SK-N-SH (cell line): ENCODE measurements at regions not wholly inside any gene's neighbourhood (a gene's known extent, or its start where the extent isn't known, plus 50 kb on each side); places are given as distances from the start of the nearest gene placed in this dataset.

ENCODE experiments used
- CTCF ChIA-PET: fragments of 300-600, 350-600 bp; formaldehyde crosslinking; extraction: SDS; loops from one replicate; lab custom pipeline; 2021; lab: Yijun Ruan, JAX
- POLR2A ChIA-PET: fragments of 350-600 bp; sonication (Branson Sonifier 250); formaldehyde crosslinking; extraction: SDS; loops from one replicate; lab custom pipeline; 2020; ENCODE audit warnings: antibody characterized with exemption, inconsistent platforms; lab: Yijun Ruan, JAX
- DNase-seq: peaks from one replicate; pipeline ENCODE4 v3.0.0; 2012
- H2AFZ ChIP-seq: fragments of 200-600 bp; sonication (generic); 2 replicates; pipeline ENCODE4 v1.8.1; 2016; ENCODE audit warnings: antibody characterized with exemption, mild to moderate bottlenecking, low read depth
- H3F3A ChIP-seq: fragments of 200-600 bp; sonication (generic); replicated peaks from 2 replicates; pipeline ENCODE3; 2016; ENCODE audit warnings: antibody characterized with exemption, mild to moderate bottlenecking; ENCODE audit not compliant: insufficient read depth
- H3K27ac ChIP-seq, 2 experiments: fragments of 200-500 bp in 1 of 2; fragments of 200-600 bp in 1 of 2; sonication (Bioruptor generic) in 1 of 2; sonication (generic), shearing (Covaris generic) in 1 of 2; 2 replicates each; pipeline versions ENCODE4 v1.5.1 to v1.6.1; 2014 to 2016; ENCODE audit warnings: low read depth in 2 of 2, inconsistent platforms in 1 of 2, low read length in 1 of 2, mild to moderate bottlenecking in 1 of 2, mixed read lengths in 1 of 2
- H3K27me3 ChIP-seq: fragments of 200-600 bp; sonication (generic), shearing (Covaris generic); 2 replicates; pipeline ENCODE4 v1.6.1; 2016; ENCODE audit warnings: mixed run types; ENCODE audit not compliant: insufficient read depth
- H3K36me3 ChIP-seq, 2 experiments: fragments of 200-500 bp in 1 of 2; fragments of 200-600 bp in 1 of 2; sonication (Bioruptor generic) in 1 of 2; sonication (generic) in 1 of 2; replicated peaks in 1 of 2; 2 replicates each; pipeline versions ENCODE3 to v1.5.1; 2014 to 2016; ENCODE audit warnings: low read length in 1 of 2, mild to moderate bottlenecking in 1 of 2; ENCODE audit not compliant: insufficient read depth in 2 of 2, control insufficient read depth in 1 of 2
- H3K4me1 ChIP-seq, 2 experiments: fragments of 200-500 bp in 1 of 2; fragments of 200-600 bp in 1 of 2; sonication (Bioruptor generic) in 1 of 2; sonication (generic), shearing (Covaris generic) in 1 of 2; 2 replicates each; pipeline versions ENCODE4 v1.5.1 to v1.6.1; 2014 to 2016; ENCODE audit warnings: low read depth in 1 of 2, low read length in 1 of 2, mixed run types in 1 of 2; ENCODE audit not compliant: insufficient read depth in 2 of 2, control insufficient read depth in 1 of 2
- H3K4me2 ChIP-seq: fragments of 200-600 bp; sonication (generic), shearing (Covaris generic); 2 replicates; pipeline ENCODE4 v1.6.1; 2017; ENCODE audit warnings: mixed run types
- H3K4me3 ChIP-seq, 2 experiments: fragments of 200-500 bp in 1 of 2; fragments of 200-600 bp in 1 of 2; sonication (Bioruptor generic) in 1 of 2; sonication (generic), shearing (Covaris generic) in 1 of 2; 2 replicates each; pipeline versions ENCODE4 v1.5.1 to v1.8.1; 2014 to 2016; ENCODE audit warnings: low read depth in 2 of 2, inconsistent platforms in 1 of 2, low read length in 1 of 2, mild to moderate bottlenecking in 1 of 2, mixed read lengths in 1 of 2, moderate library complexity in 1 of 2
- H3K79me2 ChIP-seq: fragments of 200-600 bp; sonication (generic); 2 replicates; pipeline ENCODE4 v1.8.1; 2017; ENCODE audit warnings: mild to moderate bottlenecking; ENCODE audit not compliant: insufficient read depth
- H3K9ac ChIP-seq: fragments of 200-600 bp; sonication (generic); 2 replicates; pipeline ENCODE4 v1.6.1; 2017; ENCODE audit warnings: mixed run types
- H3K9me2 ChIP-seq: fragments of 200-600 bp; sonication (generic); 2 replicates; pipeline ENCODE4 v1.6.1; 2017; ENCODE audit warnings: mixed run types
- H3K9me3 ChIP-seq: fragments of 200-600 bp; sonication (generic); 2 replicates; pipeline ENCODE4 v1.6.1; 2017; ENCODE audit warnings: mixed run types, mild to moderate bottlenecking, moderate library complexity
- H4K20me1 ChIP-seq: fragments of 200-600 bp; sonication (generic); 2 replicates; pipeline ENCODE4 v1.6.1; 2017; ENCODE audit warnings: mild to moderate bottlenecking, mixed run types; ENCODE audit not compliant: insufficient read depth
- CHD2 ChIP-seq: fragments of 150-350 bp; IDR thresholded peaks from 2 replicates; pipeline ENCODE4 v1.6.1; 2018; ENCODE audit warnings: low read length; ENCODE audit not compliant: partially characterized antibody
- FOSL2 ChIP-seq: IDR thresholded peaks from 2 replicates; pipeline ENCODE4 v1.4.0; 2012; ENCODE audit warnings: low read depth, mild to moderate bottlenecking, moderate library complexity, borderline replicate concordance
- FOXJ3 ChIP-seq: sonication (generic); formaldehyde crosslinking; IDR thresholded peaks from 2 replicates; pipeline ENCODE4 v1.5.1; 2020; ENCODE audit warnings: mild to moderate bottlenecking, missing genetic modification reagents
- GABPA ChIP-seq: IDR thresholded peaks from 2 replicates; pipeline ENCODE4 v1.4.0; 2012; ENCODE audit warnings: low read depth, mild to moderate bottlenecking
- GATA2 ChIP-seq: sonication (generic); formaldehyde crosslinking; IDR thresholded peaks from 2 replicates; pipeline ENCODE4 v1.5.0; 2020; ENCODE audit warnings: mild to moderate bottlenecking, missing genetic modification reagents
- MXI1 ChIP-seq: IDR thresholded peaks from 2 replicates; pipeline ENCODE4 v1.6.1; 2012; ENCODE audit warnings: mild to moderate bottlenecking, low read depth, low read length, improper control_type of control experiment
- RAD21 ChIP-seq: IDR thresholded peaks from 2 replicates; pipeline ENCODE4 v1.6.1; 2012; ENCODE audit warnings: mild to moderate bottlenecking, low read length
- RFX5 ChIP-seq: IDR thresholded peaks from 2 replicates; pipeline ENCODE4 v1.6.1; 2012; ENCODE audit warnings: mild to moderate bottlenecking, improper control_type of control experiment, low read length
- SIN3A ChIP-seq: IDR thresholded peaks from 2 replicates; pipeline ENCODE4 v1.6.1; 2012; ENCODE audit warnings: low read depth, mild to moderate bottlenecking, low read length, moderate library complexity, borderline replicate concordance
- TCF12 ChIP-seq: IDR thresholded peaks from 2 replicates; pipeline ENCODE4 v1.4.0; 2012
- TEAD4 ChIP-seq: IDR thresholded peaks from 2 replicates; pipeline ENCODE4 v1.4.0; 2012; ENCODE audit warnings: mild to moderate bottlenecking, borderline replicate concordance; ENCODE audit not compliant: insufficient read depth
- YY1 ChIP-seq: IDR thresholded peaks from 2 replicates; pipeline ENCODE4 v1.4.0; 2012; ENCODE audit warnings: low read depth, mild to moderate bottlenecking
- WGBS: methylation state at CpG from one replicate; pipeline ENCODE4 v1.1.6; 2017; ENCODE audit warnings: low lambda C conversion rate; 5-methylcytosine and 5-hydroxymethylcytosine counted together
- TF ChIP-seq, protein P1 (sequence below): fragments of 200-600 bp; sonication (generic); IDR thresholded peaks from 2 replicates; pipeline ENCODE4 v1.6.1; 2017; ENCODE audit warnings: antibody characterized with exemption, mild to moderate bottlenecking, moderate library complexity
- TF ChIP-seq, protein P2 (sequence below): IDR thresholded peaks from 2 replicates; pipeline ENCODE4 v1.4.0; 2012; ENCODE audit warnings: low read depth, borderline replicate concordance
- TF ChIP-seq, protein P3 (sequence below): IDR thresholded peaks from 2 replicates; pipeline ENCODE4 v1.6.1; 2012; ENCODE audit warnings: mild to moderate bottlenecking, low read depth, low read length, moderate library complexity
- TF ChIP-seq, protein P4 (sequence below): IDR thresholded peaks from 2 replicates; pipeline ENCODE4 v1.4.0; 2012; ENCODE audit warnings: low read depth

DNA sequence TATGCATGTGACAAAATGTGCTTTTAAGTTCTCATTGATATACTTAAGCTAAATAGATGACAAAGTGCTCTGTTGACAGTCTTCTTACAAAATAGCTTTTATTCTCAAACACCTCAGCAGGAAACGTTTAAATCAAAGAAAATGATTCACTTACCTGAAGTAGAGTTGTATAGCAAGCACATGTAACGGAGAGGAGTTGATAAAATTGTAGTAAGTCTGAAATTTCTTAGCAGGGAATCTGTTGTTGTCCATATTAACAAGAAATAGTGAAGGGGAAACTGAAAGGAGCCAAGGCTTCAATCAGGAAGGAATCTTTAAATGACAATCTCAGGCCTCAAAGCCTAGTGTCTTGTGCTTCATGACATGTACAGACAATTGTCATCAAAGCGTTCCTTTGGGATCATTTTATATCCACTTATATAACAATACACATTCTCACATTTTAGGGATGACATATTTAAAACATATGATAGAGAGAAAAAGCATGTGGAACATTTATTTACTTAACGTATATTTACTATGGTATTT lies 2010.2 kb upstream of the IGFBP7 start:
- POLR2A ChIA-PET, result no interaction called here
- TF ChIP-seq TEAD4, result no peak
- no peak for TF ChIP-seq GATA2 (CRISPR knock-in tag)
- no peak for TF ChIP-seq TCF12
- TF ChIP-seq CHD2, result no peak
- no peak for TF ChIP-seq RAD21
- TF ChIP-seq GABPA, result no peak
- TF ChIP-seq, protein P1, sequence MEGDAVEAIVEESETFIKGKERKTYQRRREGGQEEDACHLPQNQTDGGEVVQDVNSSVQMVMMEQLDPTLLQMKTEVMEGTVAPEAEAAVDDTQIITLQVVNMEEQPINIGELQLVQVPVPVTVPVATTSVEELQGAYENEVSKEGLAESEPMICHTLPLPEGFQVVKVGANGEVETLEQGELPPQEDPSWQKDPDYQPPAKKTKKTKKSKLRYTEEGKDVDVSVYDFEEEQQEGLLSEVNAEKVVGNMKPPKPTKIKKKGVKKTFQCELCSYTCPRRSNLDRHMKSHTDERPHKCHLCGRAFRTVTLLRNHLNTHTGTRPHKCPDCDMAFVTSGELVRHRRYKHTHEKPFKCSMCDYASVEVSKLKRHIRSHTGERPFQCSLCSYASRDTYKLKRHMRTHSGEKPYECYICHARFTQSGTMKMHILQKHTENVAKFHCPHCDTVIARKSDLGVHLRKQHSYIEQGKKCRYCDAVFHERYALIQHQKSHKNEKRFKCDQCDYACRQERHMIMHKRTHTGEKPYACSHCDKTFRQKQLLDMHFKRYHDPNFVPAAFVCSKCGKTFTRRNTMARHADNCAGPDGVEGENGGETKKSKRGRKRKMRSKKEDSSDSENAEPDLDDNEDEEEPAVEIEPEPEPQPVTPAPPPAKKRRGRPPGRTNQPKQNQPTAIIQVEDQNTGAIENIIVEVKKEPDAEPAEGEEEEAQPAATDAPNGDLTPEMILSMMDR, result no peak
- TF ChIP-seq RFX5, result no peak
- Histone ChIP-seq H3K79me2 (no peaks in the 10 kb centered on the region), H3K9me2 (no peaks in the 10 kb centered on the region), H3K36me3 (no peaks in the 10 kb centered on the region), H3K4me1 (no peaks in the 10 kb centered on the region), H3K27ac (no peak overlapping the region), H3F3A (no peaks in the 10 kb centered on the region), H3K27me3 (no peaks in the 10 kb centered on the region), H3K9me3 (no peaks in the 10 kb centered on the region), H2AFZ (no peak overlapping the region), H3K4me2 (no peak overlapping the region), H4K20me1 (no peaks in the 10 kb centered on the region), H3K9ac (no peak overlapping the region), H3K4me3 (no peak overlapping the region)
- CTCF ChIA-PET, result no interaction called here
- DNase-seq, result no peak
- 23% methylated on average over 4 of the region's 4 CpGs for WGBS

DNA sequence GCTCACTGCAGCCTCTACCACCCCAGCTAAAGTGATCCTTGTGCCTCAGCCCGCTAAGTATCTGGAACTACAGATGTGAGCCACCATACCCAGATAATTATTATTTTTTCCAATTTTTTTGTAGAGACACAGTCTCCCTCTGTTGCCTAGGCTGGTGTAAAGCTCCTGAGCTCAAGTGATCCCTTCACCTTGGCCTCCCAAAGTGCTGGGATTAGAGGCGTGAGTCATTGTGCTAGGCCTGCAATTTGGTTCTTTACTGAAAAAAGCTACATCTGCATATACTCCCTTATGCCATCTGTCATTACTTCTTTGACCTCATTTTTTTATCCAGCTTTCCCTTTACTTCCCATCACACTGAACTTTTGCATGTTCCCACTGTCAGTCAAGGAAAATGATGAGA lies 2012.4 kb upstream of the IGFBP7 start:
- H3K9ac ChIP-seq, result no peak overlapping the region
- H3K9me3 ChIP-seq, result no peaks in the 10 kb centered on the region
- no peaks in the 10 kb centered on the region; a peak in 1 of 4 replicates for H3K4me1 ChIP-seq
- H3K36me3 ChIP-seq, result no peaks in the 10 kb centered on the region
- no peaks in the 10 kb centered on the region for H3F3A ChIP-seq
- TF ChIP-seq SIN3A, result no peak
- TF ChIP-seq, protein P2, sequence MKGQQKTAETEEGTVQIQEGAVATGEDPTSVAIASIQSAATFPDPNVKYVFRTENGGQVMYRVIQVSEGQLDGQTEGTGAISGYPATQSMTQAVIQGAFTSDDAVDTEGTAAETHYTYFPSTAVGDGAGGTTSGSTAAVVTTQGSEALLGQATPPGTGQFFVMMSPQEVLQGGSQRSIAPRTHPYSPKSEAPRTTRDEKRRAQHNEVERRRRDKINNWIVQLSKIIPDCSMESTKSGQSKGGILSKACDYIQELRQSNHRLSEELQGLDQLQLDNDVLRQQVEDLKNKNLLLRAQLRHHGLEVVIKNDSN, result no peak
- TF ChIP-seq FOXJ3 (CRISPR knock-in tag), result no peak
- TF ChIP-seq RAD21, result no peak
- no peak for TF ChIP-seq MXI1
- no peak for TF ChIP-seq FOSL2
- no peak for TF ChIP-seq TEAD4
- TF ChIP-seq, protein P3, sequence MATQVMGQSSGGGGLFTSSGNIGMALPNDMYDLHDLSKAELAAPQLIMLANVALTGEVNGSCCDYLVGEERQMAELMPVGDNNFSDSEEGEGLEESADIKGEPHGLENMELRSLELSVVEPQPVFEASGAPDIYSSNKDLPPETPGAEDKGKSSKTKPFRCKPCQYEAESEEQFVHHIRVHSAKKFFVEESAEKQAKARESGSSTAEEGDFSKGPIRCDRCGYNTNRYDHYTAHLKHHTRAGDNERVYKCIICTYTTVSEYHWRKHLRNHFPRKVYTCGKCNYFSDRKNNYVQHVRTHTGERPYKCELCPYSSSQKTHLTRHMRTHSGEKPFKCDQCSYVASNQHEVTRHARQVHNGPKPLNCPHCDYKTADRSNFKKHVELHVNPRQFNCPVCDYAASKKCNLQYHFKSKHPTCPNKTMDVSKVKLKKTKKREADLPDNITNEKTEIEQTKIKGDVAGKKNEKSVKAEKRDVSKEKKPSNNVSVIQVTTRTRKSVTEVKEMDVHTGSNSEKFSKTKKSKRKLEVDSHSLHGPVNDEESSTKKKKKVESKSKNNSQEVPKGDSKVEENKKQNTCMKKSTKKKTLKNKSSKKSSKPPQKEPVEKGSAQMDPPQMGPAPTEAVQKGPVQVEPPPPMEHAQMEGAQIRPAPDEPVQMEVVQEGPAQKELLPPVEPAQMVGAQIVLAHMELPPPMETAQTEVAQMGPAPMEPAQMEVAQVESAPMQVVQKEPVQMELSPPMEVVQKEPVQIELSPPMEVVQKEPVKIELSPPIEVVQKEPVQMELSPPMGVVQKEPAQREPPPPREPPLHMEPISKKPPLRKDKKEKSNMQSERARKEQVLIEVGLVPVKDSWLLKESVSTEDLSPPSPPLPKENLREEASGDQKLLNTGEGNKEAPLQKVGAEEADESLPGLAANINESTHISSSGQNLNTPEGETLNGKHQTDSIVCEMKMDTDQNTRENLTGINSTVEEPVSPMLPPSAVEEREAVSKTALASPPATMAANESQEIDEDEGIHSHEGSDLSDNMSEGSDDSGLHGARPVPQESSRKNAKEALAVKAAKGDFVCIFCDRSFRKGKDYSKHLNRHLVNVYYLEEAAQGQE, result no peak
- TF ChIP-seq, protein P4, sequence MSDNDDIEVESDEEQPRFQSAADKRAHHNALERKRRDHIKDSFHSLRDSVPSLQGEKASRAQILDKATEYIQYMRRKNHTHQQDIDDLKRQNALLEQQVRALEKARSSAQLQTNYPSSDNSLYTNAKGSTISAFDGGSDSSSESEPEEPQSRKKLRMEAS, result no peak
- TF ChIP-seq RFX5, result no peak
- TF ChIP-seq YY1, result no peak
- no peaks in the 10 kb centered on the region for H3K79me2 ChIP-seq
- H3K27me3 ChIP-seq, result no peaks in the 10 kb centered on the region
- H3K9me2 ChIP-seq, result no peaks in the 10 kb centered on the region
- ChIA-PET CTCF (interaction anchor here (0.8 kb wide), 1 partner anchor 1680 kb away, joined by 3 read pairs; no protein-coding TSS in a partner anchor), POLR2A (no interaction called here)
- no peak overlapping the region for H3K27ac ChIP-seq
- DNase-seq, result no peak
- H4K20me1 ChIP-seq, result no peaks in the 10 kb centered on the region
- H2AFZ ChIP-seq, result no peak overlapping the region
- no peak overlapping the region for H3K4me2 ChIP-seq
- WGBS, result 38% methylated on average over 1 of the region's 2 CpGs
- no peak overlapping the region for H3K4me3 ChIP-seq
